Osteocyte (in vitro differentiated cells): ENCODE measurements at regions not wholly inside any gene's neighbourhood (a gene's known extent, or its start where the extent isn't known, plus 50 kb on each side); places are given as distances from the start of the nearest gene placed in this dataset.
A peak's percentile ranks its signal among the peaks of the same experiment; 100 is the strongest.

Source experiments
- DNase-seq: peaks from one replicate; pipeline ENCODE4 v3.0.0; 2021; ENCODE audit warnings: mixed read lengths; ENCODE audit not compliant: unreplicated experiment; ENCODE audit errors: extremely low spot score
- H3K27ac Mint-ChIP-seq: one replicate; pipeline ENCODE4 v1.8.0; 2021; ENCODE audit warnings: mild to moderate bottlenecking, mixed read lengths; ENCODE audit not compliant: unreplicated experiment
- H3K27me3 Mint-ChIP-seq: one replicate; pipeline ENCODE4 v1.8.0; 2021; ENCODE audit warnings: mixed read lengths; ENCODE audit not compliant: unreplicated experiment
- H3K36me3 Mint-ChIP-seq: one replicate; pipeline ENCODE4 v1.8.0; 2021; ENCODE audit warnings: mixed read lengths; ENCODE audit not compliant: unreplicated experiment
- H3K4me1 Mint-ChIP-seq: one replicate; pipeline ENCODE4 v1.8.0; 2021; ENCODE audit warnings: mixed read lengths; ENCODE audit not compliant: unreplicated experiment
- H3K4me3 Mint-ChIP-seq: one replicate; pipeline ENCODE4 v1.8.0; 2021; ENCODE audit warnings: mild to moderate bottlenecking, moderate library complexity, mixed read lengths; ENCODE audit not compliant: unreplicated experiment
- H3K9me3 Mint-ChIP-seq: one replicate; pipeline ENCODE4 v1.8.0; 2021; ENCODE audit warnings: mixed read lengths; ENCODE audit not compliant: unreplicated experiment
- TF ChIP-seq, protein P1 (sequence below): fragments of 200-600 bp; sonication (generic); IDR thresholded peaks from 2 replicates; pipeline ENCODE4 v1.5.0; 2021; ENCODE audit warnings: antibody characterized with exemption, mild to moderate bottlenecking, moderate library complexity

DNA sequence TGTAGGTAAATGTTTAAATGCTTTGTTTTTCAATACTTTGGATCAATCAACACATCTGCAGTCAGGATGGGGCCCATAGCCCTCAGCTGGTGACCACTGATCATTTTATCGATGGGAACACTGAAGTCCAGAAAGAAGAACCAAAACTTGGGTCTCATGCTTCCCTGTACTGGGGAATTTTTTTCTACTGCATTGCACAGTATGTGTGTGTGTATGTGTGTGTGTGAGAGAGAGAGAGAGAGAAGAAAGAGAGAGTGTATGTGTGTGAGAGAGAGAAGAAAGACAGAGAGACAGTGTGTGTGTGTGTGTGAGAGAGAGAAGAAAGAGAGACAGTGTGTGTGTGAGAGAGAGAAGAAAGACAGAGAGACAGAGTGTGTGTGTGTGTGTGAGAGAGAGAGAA is 202.9 kb upstream of the MSX2 start:
- Mint-ChIP-seq H3K4me3 (no peak overlapping the region), H3K36me3 (no peaks in the 10 kb centered on the region), H3K9me3 (peaks cover 5% of the 10 kb centered on the region), H3K27ac (no peak overlapping the region), H3K27me3 (peaks cover 15% of the 10 kb centered on the region), H3K4me1 (no peaks in the 10 kb centered on the region)
- TF ChIP-seq, protein P1, sequence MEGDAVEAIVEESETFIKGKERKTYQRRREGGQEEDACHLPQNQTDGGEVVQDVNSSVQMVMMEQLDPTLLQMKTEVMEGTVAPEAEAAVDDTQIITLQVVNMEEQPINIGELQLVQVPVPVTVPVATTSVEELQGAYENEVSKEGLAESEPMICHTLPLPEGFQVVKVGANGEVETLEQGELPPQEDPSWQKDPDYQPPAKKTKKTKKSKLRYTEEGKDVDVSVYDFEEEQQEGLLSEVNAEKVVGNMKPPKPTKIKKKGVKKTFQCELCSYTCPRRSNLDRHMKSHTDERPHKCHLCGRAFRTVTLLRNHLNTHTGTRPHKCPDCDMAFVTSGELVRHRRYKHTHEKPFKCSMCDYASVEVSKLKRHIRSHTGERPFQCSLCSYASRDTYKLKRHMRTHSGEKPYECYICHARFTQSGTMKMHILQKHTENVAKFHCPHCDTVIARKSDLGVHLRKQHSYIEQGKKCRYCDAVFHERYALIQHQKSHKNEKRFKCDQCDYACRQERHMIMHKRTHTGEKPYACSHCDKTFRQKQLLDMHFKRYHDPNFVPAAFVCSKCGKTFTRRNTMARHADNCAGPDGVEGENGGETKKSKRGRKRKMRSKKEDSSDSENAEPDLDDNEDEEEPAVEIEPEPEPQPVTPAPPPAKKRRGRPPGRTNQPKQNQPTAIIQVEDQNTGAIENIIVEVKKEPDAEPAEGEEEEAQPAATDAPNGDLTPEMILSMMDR: no peak
- DNase-seq: no peak

DNA sequence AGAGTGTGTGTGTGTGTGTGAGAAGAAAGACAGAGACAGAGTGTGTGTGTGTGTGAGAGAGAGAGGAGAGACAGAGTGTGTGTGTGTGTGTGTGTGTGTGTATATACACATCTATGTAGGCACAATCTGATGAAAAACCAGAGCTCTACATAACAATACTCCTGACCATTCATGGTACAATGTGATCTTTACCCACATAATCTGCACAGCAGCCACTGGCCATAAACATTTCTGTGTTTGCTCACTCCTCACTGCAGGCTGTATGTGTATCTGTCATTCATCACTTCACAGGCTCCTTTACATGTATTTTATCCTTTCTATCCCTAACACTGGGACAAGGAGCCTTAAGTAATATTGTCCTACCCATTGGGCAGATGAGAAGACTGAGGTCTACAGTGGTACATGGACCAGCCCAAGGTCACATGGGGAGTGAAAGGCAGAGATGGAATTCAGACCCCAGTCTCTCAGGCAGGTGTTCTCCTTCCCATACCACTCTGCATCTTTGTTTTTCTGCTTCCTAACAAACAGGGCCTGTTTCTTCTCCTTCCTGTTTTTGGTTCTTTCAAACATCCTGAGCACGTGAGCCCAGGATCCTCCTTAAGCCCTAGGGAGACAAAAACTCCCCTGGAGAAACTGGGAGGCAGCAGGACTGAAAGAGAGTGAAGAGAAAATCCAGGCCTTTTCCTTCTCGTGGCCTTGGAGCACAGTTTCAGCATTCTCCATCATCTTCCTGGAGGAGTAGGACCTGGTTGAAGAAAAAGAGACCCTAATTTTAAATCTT is 201.7 kb upstream of the MSX2 start:
- peaks cover 11% of the 10 kb centered on the region for H3K27me3 Mint-ChIP-seq
- H3K27ac Mint-ChIP-seq: no peak overlapping the region
- peaks cover 5% of the 10 kb centered on the region for H3K4me1 Mint-ChIP-seq

DNA sequence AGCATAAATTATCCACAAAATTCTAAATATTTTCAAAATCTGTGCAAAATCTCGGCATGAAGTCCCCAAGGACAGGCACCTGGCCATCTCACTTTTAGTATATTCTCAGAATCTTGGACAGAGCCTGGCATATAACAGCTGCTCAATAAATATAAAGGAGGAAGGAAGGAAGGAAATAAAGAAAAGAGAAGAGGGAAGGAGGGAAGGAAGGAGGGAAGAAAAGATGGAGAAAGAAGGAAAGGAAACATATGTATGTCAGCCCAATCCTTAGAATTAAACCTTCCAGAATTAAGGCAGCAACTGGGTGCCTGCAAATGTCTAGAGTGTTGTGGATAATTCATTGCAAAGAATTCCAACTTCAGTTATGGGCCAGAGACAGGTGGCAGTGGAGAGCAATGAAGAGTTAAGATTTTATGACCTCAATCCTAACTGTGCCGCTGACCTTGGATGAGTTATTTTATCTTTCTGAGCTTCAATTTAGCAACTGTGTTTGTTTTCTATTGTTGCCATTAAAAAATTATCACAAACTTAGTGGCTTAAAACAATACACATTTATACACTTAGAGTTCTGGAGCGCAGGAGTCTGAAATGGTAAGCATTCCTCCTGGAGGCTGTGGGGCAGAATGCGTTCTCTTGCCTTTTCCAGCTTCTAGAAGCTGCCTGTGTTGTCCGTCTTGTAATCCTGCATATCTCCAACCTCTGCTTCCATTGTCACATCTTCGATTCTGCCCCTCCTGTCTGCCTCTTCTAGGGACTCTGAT is 200.9 kb upstream of the MSX2 start:
- no peaks in the 10 kb centered on the region for H3K36me3 Mint-ChIP-seq
- H3K27ac Mint-ChIP-seq: no peak overlapping the region
- TF ChIP-seq, protein P1: peak; percentile 43
- H3K9me3 Mint-ChIP-seq: no peaks in the 10 kb centered on the region
- H3K4me3 Mint-ChIP-seq: no peak overlapping the region
- peaks cover 7% of the 10 kb centered on the region for H3K4me1 Mint-ChIP-seq
- DNase-seq: no peak
- H3K27me3 Mint-ChIP-seq: peaks cover 11% of the 10 kb centered on the region

More for the DNA sequence above, 201.7 kb upstream of the MSX2 start:
- H3K9me3 Mint-ChIP-seq: no peaks in the 10 kb centered on the region
- H3K4me3 Mint-ChIP-seq: no peak overlapping the region
- TF ChIP-seq, protein P1: no peak
- DNase-seq: no peak
- H3K36me3 Mint-ChIP-seq: no peaks in the 10 kb centered on the region

DNA sequence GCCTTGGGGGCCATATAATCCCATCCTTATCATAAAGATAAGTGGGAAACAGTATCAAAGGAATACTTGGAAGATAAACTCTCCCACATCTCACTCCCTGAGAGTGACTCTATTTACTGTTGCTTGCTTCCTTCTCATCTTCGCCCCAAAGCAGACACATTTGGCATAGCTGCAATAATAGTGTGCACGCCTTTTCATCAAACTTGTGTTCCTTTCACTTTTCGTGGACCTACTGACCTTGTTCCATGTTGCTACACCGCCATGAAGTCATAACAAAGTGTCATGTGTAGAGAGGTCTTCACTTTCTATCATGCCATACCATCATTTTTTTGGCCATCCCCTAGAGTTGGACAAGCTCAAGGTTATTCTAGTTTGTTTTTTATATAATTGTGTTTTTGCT is 200.0 kb upstream of the MSX2 start:
- Mint-ChIP-seq H3K4me3 (no peak overlapping the region), H3K9me3 (no peaks in the 10 kb centered on the region), H3K27ac (no peak overlapping the region), H3K27me3 (peaks cover 11% of the 10 kb centered on the region), H3K36me3 (no peaks in the 10 kb centered on the region), H3K4me1 (peaks cover 7% of the 10 kb centered on the region)
- DNase-seq: no peak
- TF ChIP-seq, protein P1: no peak

DNA sequence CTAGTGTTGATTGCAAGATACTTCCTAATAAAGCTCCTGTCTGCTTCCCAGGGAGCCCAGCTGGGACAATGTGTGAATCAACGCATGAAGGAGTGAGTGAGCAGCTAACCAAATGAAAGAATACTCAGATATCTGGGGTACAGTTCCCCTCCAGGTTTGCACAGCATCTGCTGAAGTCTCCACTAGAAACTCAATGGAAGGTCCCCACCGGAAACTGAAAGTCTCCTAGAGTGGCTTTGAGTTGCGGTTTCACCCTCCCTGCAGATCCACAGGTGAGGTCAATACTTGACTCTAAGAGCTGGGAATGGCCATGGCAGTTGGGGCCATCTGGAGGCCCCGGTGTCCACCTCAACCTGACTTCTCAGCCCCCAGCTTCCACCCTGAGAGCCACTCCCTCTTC is 198.2 kb upstream of the MSX2 start:
- TF ChIP-seq, protein P1: no peak
- Mint-ChIP-seq H3K4me3 (no peak overlapping the region), H3K36me3 (no peaks in the 10 kb centered on the region), H3K4me1 (peaks cover 7% of the 10 kb centered on the region), H3K27ac (no peak overlapping the region), H3K27me3 (peaks cover 2% of the 10 kb centered on the region), H3K9me3 (no peaks in the 10 kb centered on the region)
- no peak for DNase-seq
